ENCODE measurements at regions not wholly inside any gene's neighbourhood (a gene's known extent, or its start where the extent isn't known, plus 50 kb on each side); places are given as distances from the start of the nearest gene placed in this dataset.

GRCh38 chr19:27774337-27774736, 1438.6 kb downstream of the UQCRFS1 start:
- no peaks in the 10 kb centered on the region for H3K4me1 ChIP-seq
- peaks cover 95% of the 10 kb centered on the region for H3K9me3 ChIP-seq
- no peak overlapping the region for H3K27ac ChIP-seq
- FAIRE-seq (no peak), DNase-seq (ENCODE audit: low read depth in 1 of 2, low spot score in 1 of 2) (peak in 1 of 2 experiments; percentile 70), ATAC-seq (peak in 1 of 2 experiments; percentile 55; a peak in 3 of 6 replicates)
- 92% methylated on average over 10 of the region's 10 CpGs for WGBS (ENCODE audit: missing lambda C conversion rate)
- TF ChIP-seq POLR2A (IDR thresholded peaks at IDR 0.05; ENCODE audit: low read length) = 0 out of 2 replicates have a peak, but pooled peaks have one; percentile 18
- no peak for TF ChIP-seq ESRRA (IDR thresholded peaks at IDR 0.05; ENCODE audit: borderline replicate concordance, low read length)
- H3K4me3 ChIP-seq = no peak overlapping the region
- no peak overlapping the region for H3K4me2 ChIP-seq
- ChIA-PET POLR2A (no interaction called here), CTCF (no interaction called here)

- no peak for DNase-seq (ENCODE audit: low read depth in 1 of 2, low spot score in 1 of 2)
- Histone ChIP-seq H3K4me2 (no peak overlapping the region), H3K4me3 (no peak overlapping the region), H3K9me3 (peaks cover 96% of the 10 kb centered on the region), H3K4me1 (no peaks in the 10 kb centered on the region), H3K27ac (no peak overlapping the region)
- ChIA-PET CTCF (no interaction called here), POLR2A (interaction anchor here (1.0 kb wide), 1 partner anchor 20 kb away, joined by 3 read pairs; no protein-coding TSS in a partner anchor)
- TF ChIP-seq PBX3 (IDR thresholded peaks at IDR 0.05) (no peak), MYC (IDR thresholded peaks at IDR 0.05; ENCODE audit: borderline replicate concordance, low read length) (no peak), EHMT2 (IDR thresholded peaks at IDR 0.05; ENCODE audit: low read depth) (no peak), NR3C1 (IDR thresholded peaks at IDR 0.05) (no peak), RNF2 (IDR thresholded peaks at IDR 0.05; ENCODE audit: borderline replicate concordance, low read depth) (no peak), HOXB13 (CRISPR knock-in tag; IDR thresholded peaks at IDR 0.05; ENCODE audit: low read depth) (no peak), TP53 (CRISPR knock-in tag; IDR thresholded peaks at IDR 0.05) (no peak), MAZ (IDR thresholded peaks at IDR 0.05; ENCODE audit: borderline replicate concordance, low read depth, low read length) (no peak)
- WGBS (ENCODE audit: missing lambda C conversion rate) = 66% methylated on average over 11 of the region's 11 CpGs
- no peak for FAIRE-seq
- ATAC-seq = no peak
Observed at GRCh38 chr19:27773318-27774094, 1439.4 kb downstream of the UQCRFS1 start.

GRCh38 chr19:27772059-27772458, 1440.9 kb downstream of the UQCRFS1 start:
- 89% methylated on average over 6 of the region's 6 CpGs for WGBS (ENCODE audit: missing lambda C conversion rate)
- ChIA-PET CTCF (no interaction called here), POLR2A (no interaction called here)
- TF ChIP-seq E2F6 (IDR thresholded peaks at IDR 0.05; ENCODE audit: borderline replicate concordance, low read depth) (no peak), ZSCAN20 (CRISPR knock-in tag; IDR thresholded peaks at IDR 0.05) (no peak), HMGXB4 (CRISPR knock-in tag; IDR thresholded peaks at IDR 0.05; ENCODE audit: borderline replicate concordance) (no peak), RFX5 (IDR thresholded peaks at IDR 0.05) (no peak), TP53 (CRISPR knock-in tag; IDR thresholded peaks at IDR 0.05) (no peak), EHMT2 (IDR thresholded peaks at IDR 0.05; ENCODE audit: low read depth) (no peak), BHLHE40 (IDR thresholded peaks at IDR 0.05; ENCODE audit: low read depth, low read length) (no peak), CHD2 (IDR thresholded peaks at IDR 0.05; ENCODE audit: low read length, partially characterized antibody) (no peak), ZC3H11A (IDR thresholded peaks at IDR 0.05) (no peak), HOXB5 (CRISPR knock-in tag; IDR thresholded peaks at IDR 0.05) (no peak)
- peaks cover 95% of the 10 kb centered on the region for H3K9me3 ChIP-seq
- DNase-seq (ENCODE audit: low read depth in 1 of 2, low spot score in 1 of 2) (no peak), ATAC-seq (no peak), FAIRE-seq (no peak)
- no peak overlapping the region for H3K4me3 ChIP-seq
- H3K27ac ChIP-seq = no peak overlapping the region
- H3K4me2 ChIP-seq = no peak overlapping the region
- H3K4me1 ChIP-seq = no peaks in the 10 kb centered on the region

All from A549 (cell line).